ENCODE measurements at regions not wholly inside any gene's neighbourhood (a gene's known extent, or its start where the extent isn't known, plus 50 kb on each side); places are given as distances from the start of the nearest gene placed in this dataset.
"Not testable (repeated sequence)": the region's sequence is repeated elsewhere in the genome, so short reads cannot be mapped to it uniquely, and the experiment has no call there.

- no peaks in the 10 kb centered on the region for H3K9me3 ChIP-seq
- no peak for TF ChIP-seq POLR2A (IDR thresholded peaks at IDR 0.05)
- TF ChIP-seq EP300 (IDR thresholded peaks at IDR 0.05), result no peak
- no peak for TF ChIP-seq CTCF (IDR thresholded peaks at IDR 0.05)
- TF ChIP-seq POLR2AphosphoS5 (IDR thresholded peaks at IDR 0.05), result no peak
- H3K36me3 ChIP-seq, result no peaks in the 10 kb centered on the region
- H3K27ac ChIP-seq, result peak overlapping the region; percentile 34 to 79 (median 58)
- H3K27me3 ChIP-seq, result no peaks in the 10 kb centered on the region
- no peak overlapping the region for H3K4me3 ChIP-seq
- peaks cover 9 to 59% (median 19%) of the 10 kb centered on the region in 3 donors for H3K4me1 ChIP-seq
- ATAC-seq, result no peak
These were observed 53.5 kb downstream of the XCL2 start for GRCh38 chr1:168490306-168490705.

GRCh38 chr1:168488138-168488537, 55.7 kb downstream of the XCL2 start:
- WGBS, 2 donors (ENCODE audit: low coverage in 1 of 2), result 0% methylated on average over 1 of the region's 1 CpG
- peak; percentile 50 for TF ChIP-seq POLR2AphosphoS5 (IDR thresholded peaks at IDR 0.05)
- TF ChIP-seq POLR2A (IDR thresholded peaks at IDR 0.05), result no peak
- no peak overlapping the region for H3K4me3 ChIP-seq
- no peaks in the 10 kb centered on the region for H3K36me3 ChIP-seq
- H3K27me3 ChIP-seq, result no peaks in the 10 kb centered on the region
- ATAC-seq, result peak; percentile 82
- peaks cover 13 to 81% (median 31%) of the 10 kb centered on the region in 3 donors for H3K4me1 ChIP-seq
- H3K9me3 ChIP-seq, result no peaks in the 10 kb centered on the region
- peak overlapping the region; percentile 53 to 79 (median 63) for H3K27ac ChIP-seq

- Histone ChIP-seq H3K27ac (peak overlapping the region in 3 of 4 donors; percentile 59 to 79 (median 67)), H3K4me1 (peaks cover 25 to 86% (median 37%) of the 10 kb centered on the region in 3 donors)
- H3K9me3 ChIP-seq, H3K36me3 ChIP-seq, ATAC-seq, H3K27me3 ChIP-seq, H3K4me3 ChIP-seq: not testable (repeated sequence)
- 88% methylated on average over 1 of the region's 1 CpG; no CpG with 5 or more reads in 1 of the 2 donors for WGBS, 2 donors (ENCODE audit: low coverage in 1 of 2)
These were observed 57.0 kb downstream of the XCL2 start for GRCh38 chr1:168486820-168487219.

GRCh38 chr1:168485048-168485447, 58.7 kb downstream of the XCL2 start:
- Histone ChIP-seq H3K4me1 (peaks cover 29 to 80% (median 33%) of the 10 kb centered on the region in 3 donors), H3K27me3 (no peaks in the 10 kb centered on the region), H3K36me3 (no peaks in the 10 kb centered on the region), H3K27ac (peak overlapping the region; percentile 79 to 88 (median 82)), H3K4me3 (no peak overlapping the region), H3K9me3 (no peaks in the 10 kb centered on the region)
- WGBS, 2 donors (ENCODE audit: low coverage in 1 of 2), result 2 to 11% methylated on average over 3 of the region's 5 CpGs
- no peak for TF ChIP-seq POLR2AphosphoS5 (IDR thresholded peaks at IDR 0.05)
- TF ChIP-seq EP300 (IDR thresholded peaks at IDR 0.05), result no peak
- TF ChIP-seq POLR2A (IDR thresholded peaks at IDR 0.05), result no peak
- no peak for TF ChIP-seq CTCF (IDR thresholded peaks at IDR 0.05)
- no peak for ATAC-seq

GRCh38 chr1:168484083-168484482, 59.7 kb downstream of the XCL2 start:
- Histone ChIP-seq H3K36me3 (no peaks in the 10 kb centered on the region), H3K4me3 (no peak overlapping the region), H3K9me3 (no peaks in the 10 kb centered on the region), H3K27me3 (no peaks in the 10 kb centered on the region), H3K4me1 (peaks cover 29 to 73% (median 33%) of the 10 kb centered on the region in 3 donors), H3K27ac (peak overlapping the region; percentile 79 to 88 (median 82))
- ATAC-seq, result no peak
- TF ChIP-seq CTCF (IDR thresholded peaks at IDR 0.05) (no peak), POLR2A (IDR thresholded peaks at IDR 0.05) (no peak), POLR2AphosphoS5 (IDR thresholded peaks at IDR 0.05) (no peak), EP300 (IDR thresholded peaks at IDR 0.05) (no peak)

GRCh38 chr1:168483539-168483938, 60.3 kb downstream of the XCL2 start:
- WGBS, 2 donors (ENCODE audit: low coverage in 1 of 2), result 0 to 12% methylated on average over 1 of the region's 1 CpG
- H3K4me1 ChIP-seq, result peaks cover 29 to 71% (median 33%) of the 10 kb centered on the region in 3 donors
- no peak overlapping the region for H3K4me3 ChIP-seq
- H3K36me3 ChIP-seq, result no peaks in the 10 kb centered on the region
- no peaks in the 10 kb centered on the region for H3K9me3 ChIP-seq
- H3K27ac ChIP-seq, result peak overlapping the region; percentile 79 to 88 (median 82)
- peak; percentile 71 for ATAC-seq
- TF ChIP-seq POLR2A (IDR thresholded peaks at IDR 0.05) (no peak), CTCF (IDR thresholded peaks at IDR 0.05) (peak in 1 of 4 experiments; percentile 27), EP300 (IDR thresholded peaks at IDR 0.05) (no peak), POLR2AphosphoS5 (IDR thresholded peaks at IDR 0.05) (peak; percentile 93)
- H3K27me3 ChIP-seq, result no peaks in the 10 kb centered on the region

Data from gastroesophageal sphincter (tissue), 4 donors.